ENCODE measurements at regions not wholly inside any gene's neighbourhood (a gene's known extent, or its start where the extent isn't known, plus 50 kb on each side); places are given as distances from the start of the nearest gene placed in this dataset.

DNA sequence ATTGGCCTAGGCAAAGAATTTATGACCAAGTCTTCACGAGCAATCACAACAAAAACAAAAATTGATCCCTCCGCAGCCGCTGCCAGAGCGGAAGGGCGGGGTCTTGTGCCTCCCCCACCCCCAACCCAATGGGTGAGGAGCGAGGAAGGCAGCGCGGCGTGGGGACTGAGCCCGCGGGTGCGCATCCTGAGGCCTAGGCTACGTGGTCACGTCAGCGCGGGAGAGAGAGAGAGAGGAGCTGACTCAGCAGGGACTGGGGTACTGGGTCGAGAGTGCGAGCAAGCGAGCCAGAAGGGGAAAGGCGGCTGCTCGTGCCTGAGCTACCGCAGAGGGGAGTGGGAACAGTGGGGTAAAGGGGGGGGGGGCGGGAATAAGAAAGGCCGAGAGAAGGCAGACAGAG is 90.1 kb upstream of the FERMT1 start:
- DNase-seq (no peak), ATAC-seq (no peak)
- intact Hi-C loops (cut with micrococcal nuclease): no loop called here

DNA sequence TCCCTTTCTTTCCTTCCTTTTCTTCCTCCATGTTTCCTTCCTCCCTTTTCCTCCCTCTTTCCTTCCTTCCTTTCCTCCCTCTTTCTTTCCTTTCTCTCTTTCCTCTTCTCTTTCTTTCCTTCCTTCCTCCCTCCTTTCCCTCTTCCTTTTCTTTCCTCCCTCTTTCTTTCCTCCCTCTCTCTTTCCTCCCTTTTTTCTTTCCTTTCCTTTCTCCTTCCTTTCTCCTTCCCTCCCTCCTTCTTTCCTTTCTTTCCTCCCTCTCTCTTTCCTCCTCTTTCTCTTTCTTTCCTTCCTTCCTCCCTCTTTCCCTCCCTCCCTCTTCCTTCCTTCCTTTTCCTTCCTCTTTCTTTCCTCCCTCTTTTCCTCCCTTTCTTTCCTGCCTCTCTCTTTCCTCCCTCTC is 86.3 kb upstream of the FERMT1 start:
- intact Hi-C loops (cut with micrococcal nuclease): no loop called here
- DNase-seq: no peak
- ATAC-seq: no peak

DNA sequence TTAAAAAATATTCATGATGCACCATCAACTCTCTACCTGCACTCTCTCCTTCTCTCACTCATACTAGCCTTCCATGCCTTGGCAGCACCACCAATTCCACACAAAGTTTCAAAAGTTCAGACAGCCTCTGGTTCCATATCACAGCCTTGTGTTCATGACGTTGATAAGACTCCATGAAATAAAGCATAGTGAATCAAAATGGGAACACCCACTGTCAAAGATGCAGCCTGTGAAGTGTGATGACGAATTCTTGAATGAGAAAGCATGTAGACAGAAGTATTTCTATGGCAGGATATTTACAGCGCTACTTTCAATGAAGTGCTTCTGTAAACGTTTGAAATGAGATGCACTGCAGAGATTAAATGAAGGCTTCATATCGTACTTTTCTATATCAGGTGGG is 77.3 kb upstream of the FERMT1 start:
- DNase-seq (no peak), ATAC-seq (no peak)
- intact Hi-C loops (cut with micrococcal nuclease): no loop called here

DNA sequence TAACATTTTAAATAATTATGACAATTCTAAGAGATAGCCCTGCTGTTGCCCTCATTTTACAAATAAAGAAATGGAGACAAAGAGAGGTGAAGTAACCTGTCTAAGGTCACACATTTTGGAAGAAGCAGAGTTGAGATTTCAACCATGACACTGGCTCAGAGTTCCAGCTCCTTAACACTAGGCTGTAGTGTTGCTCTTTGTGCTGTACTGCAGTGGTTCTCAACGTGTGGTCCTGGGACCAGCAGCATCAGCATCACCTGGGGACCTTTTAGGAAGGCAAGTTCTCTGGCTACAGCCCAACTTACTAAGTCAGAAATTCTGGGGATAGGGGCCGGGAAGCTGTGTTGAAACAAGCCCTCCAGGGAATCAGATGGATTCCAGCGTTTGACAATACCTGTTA is 62.4 kb upstream of the FERMT1 start:
- intact Hi-C loops (cut with micrococcal nuclease): no loop called here
- DNase-seq: no peak
- no peak for ATAC-seq

DNA sequence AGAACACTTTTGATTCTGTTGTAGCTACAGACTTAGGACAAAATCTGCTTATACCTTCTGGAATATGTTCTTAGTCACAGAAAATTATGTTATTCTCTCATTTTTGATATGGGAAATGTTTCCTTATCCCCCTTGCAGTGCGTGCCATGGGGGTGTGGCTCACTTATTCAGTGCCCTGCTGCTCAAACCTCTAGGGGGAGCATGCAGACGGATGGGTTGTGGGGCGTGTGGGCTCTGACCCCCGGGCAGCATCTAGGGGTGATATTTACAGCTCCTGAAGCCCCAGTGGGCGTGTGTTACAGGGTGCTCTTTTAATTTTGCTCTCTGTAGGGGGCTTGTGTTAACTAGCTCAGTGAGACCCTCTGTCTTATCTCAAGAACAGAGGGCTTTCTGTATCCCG is 61.3 kb upstream of the FERMT1 start:
- no peak for DNase-seq
- ATAC-seq: no peak
- intact Hi-C loops (cut with micrococcal nuclease): no loop called here

DNA sequence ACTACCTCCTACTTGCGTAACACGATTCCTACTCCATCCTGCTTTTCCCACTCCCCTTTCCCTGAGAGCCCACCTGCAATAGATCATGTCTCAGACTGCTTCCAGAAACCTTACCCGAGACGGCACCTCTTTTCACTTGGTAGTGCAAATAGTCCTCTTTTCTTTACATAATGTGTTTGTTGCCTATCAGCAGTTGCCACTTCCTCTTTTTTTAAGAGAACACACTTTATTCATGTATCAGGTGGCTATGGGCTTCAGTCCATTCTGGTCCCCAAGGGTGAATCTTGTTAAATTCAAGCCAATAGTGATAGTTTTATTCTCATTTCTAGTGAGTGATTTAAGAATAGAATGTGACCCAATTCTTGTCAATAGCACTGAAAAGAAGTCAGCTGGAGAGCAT is 57.7 kb upstream of the FERMT1 start:
- ATAC-seq (no peak), DNase-seq (no peak)
- intact Hi-C loops (cut with micrococcal nuclease): no loop called here

DNA sequence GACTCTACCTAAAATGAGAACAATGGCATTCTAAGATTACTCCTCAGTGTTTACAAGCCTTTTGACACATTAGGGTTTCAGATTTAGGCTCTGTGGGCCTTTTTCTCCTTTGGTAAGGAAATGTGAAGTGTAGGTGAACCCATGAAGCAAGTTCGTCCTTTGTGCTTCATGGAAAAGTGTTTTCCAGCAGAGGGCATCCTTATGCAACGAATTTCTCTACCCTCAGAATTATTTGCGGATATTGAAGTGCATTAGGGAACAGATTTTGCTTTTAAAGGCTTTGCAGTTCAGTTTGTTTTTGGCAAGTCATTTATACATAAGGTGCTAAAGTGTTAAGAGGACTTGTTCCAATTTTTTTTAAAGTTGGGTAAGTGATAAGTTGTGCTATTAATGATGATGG is 55.7 kb upstream of the FERMT1 start:
- no peak for ATAC-seq
- intact Hi-C loops (cut with micrococcal nuclease): loop anchor here (10.0 kb wide), 1 partner anchor 646 kb away; no protein-coding TSS in a partner anchor
- no peak for DNase-seq

DNA sequence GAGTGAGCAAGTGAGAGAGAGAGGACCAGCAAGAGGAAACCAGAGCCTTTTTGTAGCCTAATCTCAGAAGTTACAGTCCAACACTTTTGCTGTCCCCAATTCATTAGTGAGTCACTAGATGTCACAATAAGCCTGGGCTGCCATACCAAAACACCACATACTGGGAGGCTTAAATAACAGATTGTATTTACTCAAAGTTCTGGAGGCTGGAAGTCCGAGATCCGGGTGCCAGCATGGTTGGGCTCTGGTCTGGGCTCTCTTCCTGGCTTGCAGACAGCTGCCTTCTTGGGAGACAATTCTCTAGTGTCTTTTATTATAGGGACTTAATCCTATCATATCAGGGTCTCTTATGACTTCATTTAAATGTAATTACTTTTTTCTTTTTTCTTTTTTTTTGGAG is 50.7 kb upstream of the FERMT1 start:
- ATAC-seq (no peak), DNase-seq (no peak)
- intact Hi-C loops (cut with micrococcal nuclease): loop anchor here (10.0 kb wide), 1 partner anchor 651 kb away; no protein-coding TSS in a partner anchor

Measured in left ventricle myocardium superior (tissue), 1 donor.